ENCODE measurements at regions not wholly inside any gene's neighbourhood (a gene's known extent, or its start where the extent isn't known, plus 50 kb on each side); places are given as distances from the start of the nearest gene placed in this dataset.
"Not testable (repeated sequence)": the region's sequence is repeated elsewhere in the genome, so short reads cannot be mapped to it uniquely, and the experiment has no call there.

GRCh38 chr12:40172879-40173278 lies 51.9 kb upstream of the LRRK2 start:
- FAIRE-seq, result no peak

GRCh38 chr12:40171501-40171900 lies 53.3 kb upstream of the LRRK2 start:
- FAIRE-seq, result no peak

GRCh38 chr12:40171066-40171465 lies 53.7 kb upstream of the LRRK2 start:
- FAIRE-seq, result no peak

GRCh38 chr12:40170593-40170992 lies 54.2 kb upstream of the LRRK2 start:
- FAIRE-seq, result no peak

- no peak for FAIRE-seq
Measured at GRCh38 chr12:40168868-40169267, 55.9 kb upstream of the LRRK2 start.

- FAIRE-seq, result not testable (repeated sequence)
Measured at GRCh38 chr12:40168419-40168818, 56.4 kb upstream of the LRRK2 start.

GRCh38 chr12:40168001-40168400 lies 56.8 kb upstream of the LRRK2 start:
- no peak for FAIRE-seq

GRCh38 chr12:40165179-40165578 lies 59.3 kb upstream of the SLC2A13 start:
- no peak for FAIRE-seq

- no peak for FAIRE-seq
Measured at GRCh38 chr12:40164034-40164433, 58.2 kb upstream of the SLC2A13 start.

- peak; percentile 43 for FAIRE-seq
Measured at GRCh38 chr12:40162033-40162432, 56.2 kb upstream of the SLC2A13 start.

GRCh38 chr12:40158592-40159111 lies 52.8 kb upstream of the SLC2A13 start:
- FAIRE-seq, result no peak

GRCh38 chr12:40157336-40157735 lies 51.5 kb upstream of the SLC2A13 start:
- FAIRE-seq, result no peak

- FAIRE-seq, result no peak
Measured at GRCh38 chr12:40156021-40156764, 50.3 kb upstream of the SLC2A13 start.
